GM23338 (cell line): ENCODE measurements at regions not wholly inside any gene's neighbourhood (a gene's known extent, or its start where the extent isn't known, plus 50 kb on each side); places are given as distances from the start of the nearest gene placed in this dataset.

Experiments
- EZH2 ChIP-seq: fragments of 200-600 bp; sonication (generic); IDR thresholded peaks from one replicate; pipeline ENCODE4 v1.8.0; 2017; ENCODE audit warnings: antibody characterized with exemption, mild to moderate bottlenecking, low read depth; ENCODE audit not compliant: unreplicated experiment
- POLR2AphosphoS5 ChIP-seq: IDR thresholded peaks from 2 replicates; pipeline ENCODE4 v1.6.1; 2016; ENCODE audit warnings: antibody characterized with exemption, low read depth
- STAT1 ChIP-seq: IDR thresholded peaks from one replicate; pipeline ENCODE4 v1.6.1; 2016; ENCODE audit warnings: antibody characterized with exemption; ENCODE audit not compliant: unreplicated experiment
- TF ChIP-seq, protein P1 (sequence below), 2 experiments: fragments of 200-600 bp in 1 of 2; sonication (generic) in 1 of 2; conservative IDR thresholded peaks; 2 replicates each; pipeline versions ENCODE4 v1.5.1 to v1.6.1; 2016 to 2017; ENCODE audit warnings: antibody characterized with exemption in 2 of 2, low read depth in 2 of 2, mild to moderate bottlenecking in 2 of 2, moderate library complexity in 1 of 2

DNA sequence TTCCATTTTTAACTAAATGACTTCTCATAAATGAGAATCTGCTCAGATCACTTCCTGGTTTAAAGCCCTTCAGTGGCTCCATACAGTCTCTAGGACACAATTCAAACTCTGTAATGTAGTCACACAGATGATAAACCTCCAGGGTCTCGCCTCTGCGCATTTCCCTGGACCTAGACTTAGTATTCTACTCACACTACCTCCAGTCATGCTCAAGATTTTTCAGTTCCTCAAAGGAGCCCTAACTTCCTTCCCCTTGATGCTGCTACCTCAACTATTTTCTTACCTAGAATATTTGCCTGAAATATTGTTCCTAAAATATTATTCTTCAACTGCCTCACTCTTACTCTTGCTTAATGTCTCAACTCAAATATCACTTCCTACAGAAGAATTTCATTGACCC, 86.7 kb upstream of the TPP2 start:
- TF ChIP-seq, protein P1, sequence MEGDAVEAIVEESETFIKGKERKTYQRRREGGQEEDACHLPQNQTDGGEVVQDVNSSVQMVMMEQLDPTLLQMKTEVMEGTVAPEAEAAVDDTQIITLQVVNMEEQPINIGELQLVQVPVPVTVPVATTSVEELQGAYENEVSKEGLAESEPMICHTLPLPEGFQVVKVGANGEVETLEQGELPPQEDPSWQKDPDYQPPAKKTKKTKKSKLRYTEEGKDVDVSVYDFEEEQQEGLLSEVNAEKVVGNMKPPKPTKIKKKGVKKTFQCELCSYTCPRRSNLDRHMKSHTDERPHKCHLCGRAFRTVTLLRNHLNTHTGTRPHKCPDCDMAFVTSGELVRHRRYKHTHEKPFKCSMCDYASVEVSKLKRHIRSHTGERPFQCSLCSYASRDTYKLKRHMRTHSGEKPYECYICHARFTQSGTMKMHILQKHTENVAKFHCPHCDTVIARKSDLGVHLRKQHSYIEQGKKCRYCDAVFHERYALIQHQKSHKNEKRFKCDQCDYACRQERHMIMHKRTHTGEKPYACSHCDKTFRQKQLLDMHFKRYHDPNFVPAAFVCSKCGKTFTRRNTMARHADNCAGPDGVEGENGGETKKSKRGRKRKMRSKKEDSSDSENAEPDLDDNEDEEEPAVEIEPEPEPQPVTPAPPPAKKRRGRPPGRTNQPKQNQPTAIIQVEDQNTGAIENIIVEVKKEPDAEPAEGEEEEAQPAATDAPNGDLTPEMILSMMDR (conservative IDR thresholded peaks at IDR 0.05; ENCODE audit: low read depth in 2 of 2), result no peak
- no peak for TF ChIP-seq STAT1
- no peak for TF ChIP-seq EZH2
- TF ChIP-seq POLR2AphosphoS5, result no peak
